Ovary (tissue), 3 donors: ENCODE measurements at regions not wholly inside any gene's neighbourhood (a gene's known extent, or its start where the extent isn't known, plus 50 kb on each side); places are given as distances from the start of the nearest gene placed in this dataset.

ENCODE experiments used
- CTCF ChIP-seq, 3 donors: fragments of 450-650 bp in 2 of 3; fragments of 200-600 bp in 1 of 3; IDR thresholded peaks; one replicate each; pipeline versions ENCODE4 v1.5.1 to v1.8.0; 2016 to 2022; ENCODE audit warnings: antibody characterized with exemption in 3 of 3, mild to moderate bottlenecking in 1 of 3
- EP300 ChIP-seq: sonication (generic); formaldehyde crosslinking; IDR thresholded peaks from one replicate; pipeline ENCODE4 v1.6.1; 2017; ENCODE audit warnings: antibody characterized with exemption
- POLR2A ChIP-seq: fragments of 450-650 bp; IDR thresholded peaks from one replicate; pipeline ENCODE4 v1.6.1; 2017; ENCODE audit warnings: antibody characterized with exemption, mild to moderate bottlenecking, moderate library complexity
- donor health status: DM: no; HTN: no; CAD: no.

GRCh38 chr6:9136141-9136822 is 700.9 kb upstream of the SLC35B3 start:
- TF ChIP-seq CTCF (IDR thresholded peaks at IDR 0.05) (no peak), EP300 (no peak), POLR2A (no peak)
